Ascending aorta (tissue), 2 donors: ENCODE measurements at regions not wholly inside any gene's neighbourhood (a gene's known extent, or its start where the extent isn't known, plus 50 kb on each side); places are given as distances from the start of the nearest gene placed in this dataset.
A peak's percentile ranks its signal among the peaks of the same experiment; 100 is the strongest.
"Not testable (repeated sequence)": the region's sequence is repeated elsewhere in the genome, so short reads cannot be mapped to it uniquely, and the experiment has no call there.

Experiments
- DNase-seq, 2 donors: peaks; one replicate each; pipeline ENCODE4 v3.0.0-alpha.2; 2019; ENCODE audit warnings: low spot score in 2 of 2
- H3K27ac ChIP-seq, 2 donors: fragments of 200-600 bp; sonication (generic); one replicate each; pipeline ENCODE4 v1.5.1; 2016 to 2017; ENCODE audit warnings: mild to moderate bottlenecking in 1 of 2
- H3K27me3 ChIP-seq: fragments of 200-600 bp; sonication (generic); one replicate; pipeline ENCODE4 v1.5.1; 2017
- H3K36me3 ChIP-seq, 2 donors: fragments of 200-600 bp; sonication (generic); one replicate each; pipeline ENCODE4 v1.5.1; 2016
- H3K4me1 ChIP-seq, 2 donors: fragments of 200-600 bp; sonication (generic); one replicate each; pipeline ENCODE4 v1.5.1; 2016 to 2017; ENCODE audit warnings: mild to moderate bottlenecking in 1 of 2
- H3K4me3 ChIP-seq, 2 donors: fragments of 200-600 bp; sonication (generic); one replicate each; pipeline ENCODE4 v1.5.1; 2016 to 2017; ENCODE audit warnings: mild to moderate bottlenecking in 1 of 2
- H3K9me3 ChIP-seq, 2 donors: fragments of 200-600 bp; sonication (generic); one replicate each; pipeline ENCODE4 v1.5.1; 2016
- intact Hi-C: fragments of 100-400 bp; cut with DNase I; formaldehyde crosslinking; loops from one replicate; pipeline ENCODE4 v1.15.1; 2023
- TF ChIP-seq, protein P1 (sequence below), 3 experiments: fragments of 200-600 bp in 2 of 3; fragments of 450-650 bp in 1 of 3; sonication (generic) in 2 of 3; IDR thresholded peaks; one replicate each; pipeline ENCODE4 v1.5.1; 2016 to 2019; ENCODE audit warnings: antibody characterized with exemption in 3 of 3, mild to moderate bottlenecking in 1 of 3, moderate library complexity in 1 of 3

DNA sequence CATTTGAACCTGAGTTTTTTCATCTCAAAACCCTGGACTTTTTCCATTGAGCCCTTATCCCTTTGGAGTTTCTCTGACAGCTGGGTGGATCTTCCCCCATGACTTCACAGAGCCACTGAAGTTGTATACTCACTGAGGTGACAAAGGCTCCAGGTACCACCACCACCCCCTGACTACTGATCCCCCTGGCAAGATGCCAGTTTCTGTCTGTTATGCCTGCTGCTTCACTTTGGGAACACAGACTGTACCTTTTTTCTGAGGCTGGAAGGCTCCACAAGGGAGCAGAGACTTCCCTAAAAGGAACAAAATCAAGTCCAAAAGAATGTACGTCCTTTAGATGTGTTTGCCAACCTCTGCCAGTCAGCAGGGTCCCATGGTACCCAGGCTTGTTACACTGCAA is 160.3 kb upstream of the JADE1 start:
- intact Hi-C loops = no loop called here
- H3K27me3 ChIP-seq = no peaks in the 10 kb centered on the region
- no peak for DNase-seq
- no peaks in the 10 kb centered on the region for H3K9me3 ChIP-seq
- peaks cover 0 to 6% of the 10 kb centered on the region in 2 donors for H3K4me1 ChIP-seq
- H3K4me3 ChIP-seq = no peak overlapping the region
- TF ChIP-seq, protein P1, sequence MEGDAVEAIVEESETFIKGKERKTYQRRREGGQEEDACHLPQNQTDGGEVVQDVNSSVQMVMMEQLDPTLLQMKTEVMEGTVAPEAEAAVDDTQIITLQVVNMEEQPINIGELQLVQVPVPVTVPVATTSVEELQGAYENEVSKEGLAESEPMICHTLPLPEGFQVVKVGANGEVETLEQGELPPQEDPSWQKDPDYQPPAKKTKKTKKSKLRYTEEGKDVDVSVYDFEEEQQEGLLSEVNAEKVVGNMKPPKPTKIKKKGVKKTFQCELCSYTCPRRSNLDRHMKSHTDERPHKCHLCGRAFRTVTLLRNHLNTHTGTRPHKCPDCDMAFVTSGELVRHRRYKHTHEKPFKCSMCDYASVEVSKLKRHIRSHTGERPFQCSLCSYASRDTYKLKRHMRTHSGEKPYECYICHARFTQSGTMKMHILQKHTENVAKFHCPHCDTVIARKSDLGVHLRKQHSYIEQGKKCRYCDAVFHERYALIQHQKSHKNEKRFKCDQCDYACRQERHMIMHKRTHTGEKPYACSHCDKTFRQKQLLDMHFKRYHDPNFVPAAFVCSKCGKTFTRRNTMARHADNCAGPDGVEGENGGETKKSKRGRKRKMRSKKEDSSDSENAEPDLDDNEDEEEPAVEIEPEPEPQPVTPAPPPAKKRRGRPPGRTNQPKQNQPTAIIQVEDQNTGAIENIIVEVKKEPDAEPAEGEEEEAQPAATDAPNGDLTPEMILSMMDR (IDR thresholded peaks at IDR 0.05) = no peak
- no peaks in the 10 kb centered on the region for H3K36me3 ChIP-seq
- peak overlapping the region in 1 of 2 donors; percentile 45 for H3K27ac ChIP-seq

- intact Hi-C loops = no loop called here
- TF ChIP-seq, protein P1 (IDR thresholded peaks at IDR 0.05) = no peak
- Histone ChIP-seq H3K9me3 (no peaks in the 10 kb centered on the region), H3K4me1 (peaks cover 0 to 6% of the 10 kb centered on the region in 2 donors), H3K27ac (no peak overlapping the region), H3K4me3 (no peak overlapping the region), H3K27me3 (no peaks in the 10 kb centered on the region), H3K36me3 (no peaks in the 10 kb centered on the region)
- DNase-seq = no peak
Observed at GRCh38 chr4:128648021-128648420, 161.5 kb upstream of the JADE1 start.

GRCh38 chr4:128646893-128647292 is 162.6 kb upstream of the JADE1 start:
- H3K27ac ChIP-seq, H3K4me1 ChIP-seq, DNase-seq, intact Hi-C loops, H3K27me3 ChIP-seq, H3K36me3 ChIP-seq, H3K4me3 ChIP-seq, H3K9me3 ChIP-seq: not testable (repeated sequence)

- H3K36me3 ChIP-seq, H3K27ac ChIP-seq, H3K9me3 ChIP-seq, intact Hi-C loops, H3K27me3 ChIP-seq, H3K4me3 ChIP-seq, H3K4me1 ChIP-seq, DNase-seq: not testable (repeated sequence)
Observed at GRCh38 chr4:128644693-128645654, 164.5 kb upstream of the JADE1 start.

GRCh38 chr4:128644107-128644506 is 165.4 kb upstream of the JADE1 start:
- H3K36me3 ChIP-seq, H3K9me3 ChIP-seq, H3K27me3 ChIP-seq, intact Hi-C loops, H3K27ac ChIP-seq, H3K4me3 ChIP-seq, H3K4me1 ChIP-seq, DNase-seq: not testable (repeated sequence)

- H3K4me1 ChIP-seq = peaks cover 0 to 10% of the 10 kb centered on the region in 2 donors
- intact Hi-C loops, DNase-seq, H3K9me3 ChIP-seq, H3K27me3 ChIP-seq, H3K36me3 ChIP-seq, H3K27ac ChIP-seq, H3K4me3 ChIP-seq: not testable (repeated sequence)
Observed at GRCh38 chr4:128641566-128641965, 167.9 kb upstream of the JADE1 start.

- Histone ChIP-seq H3K4me3 (no peak overlapping the region), H3K4me1 (peaks cover 0 to 16% of the 10 kb centered on the region in 2 donors), H3K36me3 (no peaks in the 10 kb centered on the region), H3K27ac (peak overlapping the region; percentile 64 to 70), H3K9me3 (no peaks in the 10 kb centered on the region), H3K27me3 (no peaks in the 10 kb centered on the region)
- intact Hi-C loops = no loop called here
- no peak for DNase-seq
- TF ChIP-seq, protein P1 (IDR thresholded peaks at IDR 0.05) = no peak
Observed at GRCh38 chr4:128639541-128640270, 169.8 kb upstream of the JADE1 start.
